ENCODE measurements at regions not wholly inside any gene's neighbourhood (a gene's known extent, or its start where the extent isn't known, plus 50 kb on each side); places are given as distances from the start of the nearest gene placed in this dataset.

- 87 to 92% (median 91%) methylated on average over 1 of the region's 1 CpG for WGBS, 3 donors
- H3K36me3 ChIP-seq = no peaks in the 10 kb centered on the region
- intact Hi-C loops (cut with DNase I) = no loop called here
- H3K27ac ChIP-seq = no peak overlapping the region
- no peak for DNase-seq
- H3K4me1 ChIP-seq (ENCODE audit: insufficient read depth) = no peaks in the 10 kb centered on the region
- no peak for TF ChIP-seq POLR2A (IDR thresholded peaks at IDR 0.05)
- TF ChIP-seq EP300 (IDR thresholded peaks at IDR 0.05) = no peak
- no peak for TF ChIP-seq CTCF (IDR thresholded peaks at IDR 0.05)
- no peak overlapping the region for H3K4me3 ChIP-seq
- no peaks in the 10 kb centered on the region for H3K9me3 ChIP-seq
- H3K27me3 ChIP-seq = no peaks in the 10 kb centered on the region
Measured at GRCh38 chr3:80099559-80100066, 331.8 kb upstream of the ROBO1 start.

GRCh38 chr3:80097674-80098073 lies 329.9 kb upstream of the ROBO1 start:
- Histone ChIP-seq H3K36me3 (no peaks in the 10 kb centered on the region), H3K4me1 (ENCODE audit: insufficient read depth) (no peaks in the 10 kb centered on the region), H3K4me3 (no peak overlapping the region), H3K27me3 (no peaks in the 10 kb centered on the region), H3K9me3 (no peaks in the 10 kb centered on the region), H3K27ac (no peak overlapping the region)
- TF ChIP-seq CTCF (IDR thresholded peaks at IDR 0.05) (no peak), POLR2A (IDR thresholded peaks at IDR 0.05) (no peak), EP300 (IDR thresholded peaks at IDR 0.05) (no peak)
- 74 to 91% (median 84%) methylated on average over 2 of the region's 2 CpGs for WGBS, 3 donors
- intact Hi-C loops (cut with DNase I) = no loop called here
- no peak for DNase-seq

- H3K36me3 ChIP-seq = no peaks in the 10 kb centered on the region
- no peaks in the 10 kb centered on the region for H3K9me3 ChIP-seq
- no peak overlapping the region for H3K4me3 ChIP-seq
- H3K27ac ChIP-seq = no peak overlapping the region
- H3K4me1 ChIP-seq (ENCODE audit: insufficient read depth) = no peaks in the 10 kb centered on the region
- no peak for DNase-seq
- WGBS, 3 donors = 93 to 98% (median 94%) methylated on average over 2 of the region's 2 CpGs
- TF ChIP-seq EP300 (IDR thresholded peaks at IDR 0.05) (no peak), CTCF (IDR thresholded peaks at IDR 0.05) (no peak), POLR2A (IDR thresholded peaks at IDR 0.05) (no peak)
- intact Hi-C loops (cut with DNase I) = no loop called here
- H3K27me3 ChIP-seq = no peaks in the 10 kb centered on the region
Measured at GRCh38 chr3:80096909-80097308, 329.1 kb upstream of the ROBO1 start.

GRCh38 chr3:80094589-80094988 lies 326.8 kb upstream of the ROBO1 start:
- no peaks in the 10 kb centered on the region for H3K4me1 ChIP-seq (ENCODE audit: insufficient read depth)
- no peaks in the 10 kb centered on the region for H3K27me3 ChIP-seq
- no peak for TF ChIP-seq CTCF (IDR thresholded peaks at IDR 0.05)
- no peak for TF ChIP-seq POLR2A (IDR thresholded peaks at IDR 0.05)
- no peak for TF ChIP-seq EP300 (IDR thresholded peaks at IDR 0.05)
- no peak for DNase-seq
- 81 to 86% (median 84%) methylated on average over 1 of the region's 1 CpG for WGBS, 3 donors
- intact Hi-C loops (cut with DNase I) = no loop called here
- H3K27ac ChIP-seq = no peak overlapping the region
- no peak overlapping the region for H3K4me3 ChIP-seq
- no peaks in the 10 kb centered on the region for H3K9me3 ChIP-seq
- no peaks in the 10 kb centered on the region for H3K36me3 ChIP-seq

All from ovary (tissue), 7 donors.